ENCODE measurements at regions not wholly inside any gene's neighbourhood (a gene's known extent, or its start where the extent isn't known, plus 50 kb on each side); places are given as distances from the start of the nearest gene placed in this dataset.

DNA sequence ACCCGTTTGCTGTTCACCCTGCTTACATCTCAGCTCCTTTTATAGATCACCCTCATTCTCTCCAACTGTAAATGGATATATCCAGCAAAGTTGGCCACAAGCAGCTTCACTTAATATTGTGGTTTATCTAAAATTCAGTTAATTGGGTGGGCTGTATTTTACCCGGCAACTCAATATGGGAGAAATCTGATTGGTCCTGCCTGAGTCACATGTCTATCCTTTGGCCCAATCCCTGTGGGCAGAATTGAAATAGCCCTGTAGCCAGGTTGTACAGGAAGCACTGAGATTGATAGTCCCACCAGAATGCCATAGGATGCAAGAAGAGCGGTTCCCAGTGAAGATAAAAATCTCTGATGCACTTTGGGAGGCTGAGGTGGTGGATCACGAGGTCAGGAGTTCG lies 73.2 kb downstream of the AIPL1 start:
- H3K36me3 ChIP-seq (ENCODE audit: insufficient read depth, low read length): no peaks in the 10 kb centered on the region

DNA sequence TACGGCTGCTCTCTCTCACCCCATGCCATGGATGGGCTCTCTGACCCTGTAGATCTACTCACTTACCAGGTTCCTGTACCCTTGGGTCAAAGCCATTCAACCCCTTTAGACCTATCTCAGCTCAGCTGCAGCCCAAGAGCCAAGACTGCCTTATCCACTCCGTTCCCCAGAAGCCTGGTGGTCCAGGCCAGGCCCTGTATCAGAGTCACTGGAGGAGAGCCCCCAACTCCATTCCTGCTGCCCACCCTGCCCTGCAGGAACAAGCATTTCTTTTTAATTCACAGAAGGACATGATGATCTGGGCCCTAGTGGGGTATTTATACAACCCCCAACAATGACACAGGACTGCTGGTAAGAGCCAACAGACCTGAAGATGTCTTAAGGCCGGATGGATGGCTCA lies 76.8 kb downstream of the AIPL1 start:
- CTCF ChIA-PET (ENCODE audit: unreplicated experiment): no interaction called here
- Histone ChIP-seq H3K9me3 (ENCODE audit: low read length) (no peaks in the 10 kb centered on the region), H2AFZ (ENCODE audit: low read length) (no peak overlapping the region)

More for the DNA sequence above, 73.2 kb downstream of the AIPL1 start:
- H4K20me1 ChIP-seq (ENCODE audit: insufficient read depth, low read length): no peaks in the 10 kb centered on the region
- no peak overlapping the region for H3K4me3 ChIP-seq (ENCODE audit: low read depth, low read length, poor library complexity, severe bottlenecking)
- ChIA-PET POLR2A (no interaction called here), CTCF (ENCODE audit: unreplicated experiment) (no interaction called here)
- H3K9me3 ChIP-seq (ENCODE audit: low read length): no peaks in the 10 kb centered on the region
- H3K79me2 ChIP-seq (ENCODE audit: insufficient read depth, low read depth, low read length): no peaks in the 10 kb centered on the region
- peak; percentile 16 for DNase-seq (ENCODE audit: low spot score)
- no peak for TF ChIP-seq EZH2phosphoT487 (IDR thresholded peaks at IDR 0.05; ENCODE audit: borderline replicate concordance, low read depth, low read length)
- TF ChIP-seq, protein P1, sequence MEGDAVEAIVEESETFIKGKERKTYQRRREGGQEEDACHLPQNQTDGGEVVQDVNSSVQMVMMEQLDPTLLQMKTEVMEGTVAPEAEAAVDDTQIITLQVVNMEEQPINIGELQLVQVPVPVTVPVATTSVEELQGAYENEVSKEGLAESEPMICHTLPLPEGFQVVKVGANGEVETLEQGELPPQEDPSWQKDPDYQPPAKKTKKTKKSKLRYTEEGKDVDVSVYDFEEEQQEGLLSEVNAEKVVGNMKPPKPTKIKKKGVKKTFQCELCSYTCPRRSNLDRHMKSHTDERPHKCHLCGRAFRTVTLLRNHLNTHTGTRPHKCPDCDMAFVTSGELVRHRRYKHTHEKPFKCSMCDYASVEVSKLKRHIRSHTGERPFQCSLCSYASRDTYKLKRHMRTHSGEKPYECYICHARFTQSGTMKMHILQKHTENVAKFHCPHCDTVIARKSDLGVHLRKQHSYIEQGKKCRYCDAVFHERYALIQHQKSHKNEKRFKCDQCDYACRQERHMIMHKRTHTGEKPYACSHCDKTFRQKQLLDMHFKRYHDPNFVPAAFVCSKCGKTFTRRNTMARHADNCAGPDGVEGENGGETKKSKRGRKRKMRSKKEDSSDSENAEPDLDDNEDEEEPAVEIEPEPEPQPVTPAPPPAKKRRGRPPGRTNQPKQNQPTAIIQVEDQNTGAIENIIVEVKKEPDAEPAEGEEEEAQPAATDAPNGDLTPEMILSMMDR (conservative IDR thresholded peaks at IDR 0.05; ENCODE audit: low read length): no peak
- intact Hi-C loops (cut with micrococcal nuclease; ENCODE audit: unreplicated experiment): no loop called here
- H2AFZ ChIP-seq (ENCODE audit: low read length): no peak overlapping the region
- no peaks in the 10 kb centered on the region for H3K9me2 ChIP-seq (ENCODE audit: insufficient read depth, low read length)
- no peaks in the 10 kb centered on the region for H3K4me1 ChIP-seq (ENCODE audit: insufficient read depth, low read length, poor library complexity, severe bottlenecking)
- H3K27ac ChIP-seq (ENCODE audit: low read depth, low read length, poor library complexity, severe bottlenecking): no peak overlapping the region
- no peak overlapping the region for H3K4me2 ChIP-seq (ENCODE audit: low read length)
- BruUV-seq (replicated peaks): no TSS peak

DNA sequence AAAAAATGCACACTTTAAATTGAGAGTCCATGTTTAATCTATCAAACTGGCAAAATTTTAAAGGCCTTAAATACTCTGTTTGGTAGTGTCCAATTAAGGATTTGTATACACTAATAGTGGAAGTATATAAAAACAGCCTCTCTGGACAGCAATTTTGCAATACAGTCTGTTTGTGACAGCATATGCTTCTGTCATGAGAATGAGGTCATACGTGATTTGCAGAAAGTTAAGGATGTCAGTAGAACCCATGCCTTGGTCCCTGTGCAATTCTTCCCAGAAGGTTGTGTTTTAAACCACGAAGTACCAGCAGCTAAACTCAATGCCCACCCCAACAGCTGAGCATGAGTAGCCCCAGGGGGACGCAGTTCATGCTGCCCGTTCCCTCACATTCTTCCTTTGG lies 78.4 kb downstream of the AIPL1 start:
- no peaks in the 10 kb centered on the region for H3K36me3 ChIP-seq (ENCODE audit: insufficient read depth, low read length)
- H4K20me1 ChIP-seq (ENCODE audit: insufficient read depth, low read length): no peaks in the 10 kb centered on the region
- intact Hi-C loops (cut with micrococcal nuclease; ENCODE audit: unreplicated experiment): no loop called here
- H3K4me2 ChIP-seq (ENCODE audit: low read length): no peak overlapping the region
- POLR2A ChIA-PET: no interaction called here
- H3K79me2 ChIP-seq (ENCODE audit: insufficient read depth, low read depth, low read length): no peaks in the 10 kb centered on the region
- no peaks in the 10 kb centered on the region for H3K9me3 ChIP-seq (ENCODE audit: low read length)
- no peaks in the 10 kb centered on the region for H3K9me2 ChIP-seq (ENCODE audit: insufficient read depth, low read length)
- CTCF ChIA-PET (ENCODE audit: unreplicated experiment): no interaction called here
- no peak overlapping the region for H2AFZ ChIP-seq (ENCODE audit: low read length)
- H3K27ac ChIP-seq (ENCODE audit: low read depth, low read length, poor library complexity, severe bottlenecking): no peak overlapping the region
- DNase-seq (ENCODE audit: low spot score): no peak
- H3K4me1 ChIP-seq (ENCODE audit: insufficient read depth, low read length, poor library complexity, severe bottlenecking): no peaks in the 10 kb centered on the region
- TF ChIP-seq, protein P1 (conservative IDR thresholded peaks at IDR 0.05; ENCODE audit: low read length): no peak
- no peak for TF ChIP-seq EZH2phosphoT487 (IDR thresholded peaks at IDR 0.05; ENCODE audit: borderline replicate concordance, low read depth, low read length)
- no peak overlapping the region for H3K4me3 ChIP-seq (ENCODE audit: low read depth, low read length, poor library complexity, severe bottlenecking)
- BruUV-seq (replicated peaks): no TSS peak

More for the DNA sequence above, 76.8 kb downstream of the AIPL1 start:
- Histone ChIP-seq H3K4me1 (ENCODE audit: insufficient read depth, low read length, poor library complexity, severe bottlenecking) (no peaks in the 10 kb centered on the region), H3K9me2 (ENCODE audit: insufficient read depth, low read length) (no peaks in the 10 kb centered on the region), H4K20me1 (ENCODE audit: insufficient read depth, low read length) (no peaks in the 10 kb centered on the region), H3K27ac (ENCODE audit: low read depth, low read length, poor library complexity, severe bottlenecking) (no peak overlapping the region), H3K36me3 (ENCODE audit: insufficient read depth, low read length) (no peaks in the 10 kb centered on the region), H3K4me2 (ENCODE audit: low read length) (no peak overlapping the region), H3K4me3 (ENCODE audit: low read depth, low read length, poor library complexity, severe bottlenecking) (no peak overlapping the region), H3K79me2 (ENCODE audit: insufficient read depth, low read depth, low read length) (no peaks in the 10 kb centered on the region)
- POLR2A ChIA-PET: no interaction called here
- no peak for DNase-seq (ENCODE audit: low spot score)
- no TSS peak for BruUV-seq (replicated peaks)
- TF ChIP-seq, protein P1 (conservative IDR thresholded peaks at IDR 0.05; ENCODE audit: low read length): no peak
- TF ChIP-seq EZH2phosphoT487 (IDR thresholded peaks at IDR 0.05; ENCODE audit: borderline replicate concordance, low read depth, low read length): no peak
- intact Hi-C loops (cut with micrococcal nuclease; ENCODE audit: unreplicated experiment): no loop called here

Measured in OCI-LY7 (cell line).